ENCODE measurements at regions not wholly inside any gene's neighbourhood (a gene's known extent, or its start where the extent isn't known, plus 50 kb on each side); places are given as distances from the start of the nearest gene placed in this dataset.

DNA sequence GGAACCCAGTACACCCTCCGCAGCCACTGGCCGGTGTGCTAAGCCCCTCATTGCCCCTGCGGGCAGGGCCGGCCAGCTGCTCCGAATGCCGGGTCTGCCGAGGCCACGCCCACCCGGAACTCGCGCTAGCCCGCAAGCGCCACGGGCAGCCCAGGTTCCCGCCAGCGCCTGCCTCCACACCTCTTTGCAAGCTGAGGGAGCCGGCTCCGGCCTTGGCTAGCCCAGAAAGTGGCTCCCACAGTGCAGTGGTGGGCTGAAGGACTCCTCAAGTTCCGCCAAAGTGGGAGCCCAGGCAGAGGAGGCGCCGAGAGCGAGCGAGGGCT, 81.4 kb upstream of the BCHE start (continued):
- TF ChIP-seq HDAC1 (IDR thresholded peaks at IDR 0.05) (peak in 1 of 2 experiments; percentile 78; a peak in 2 of 4 replicates), CXXC5 (CRISPR knock-in tag; IDR thresholded peaks at IDR 0.05) (peak; percentile 75), ELF2 (CRISPR knock-in tag; IDR thresholded peaks at IDR 0.05) (peak; percentile 87), BDP1 (IDR thresholded peaks at IDR 0.05; ENCODE audit: insufficient read depth, insufficient read length) (no peak), BRD9 (IDR thresholded peaks at IDR 0.05; ENCODE audit: low read depth, partially characterized antibody) (peak; percentile 9), TGIF2 (CRISPR knock-in tag; IDR thresholded peaks at IDR 0.05) (0 out of 2 replicates have a peak, but pooled peaks have one; percentile 23), SAFB (IDR thresholded peaks at IDR 0.05; ENCODE audit: borderline replicate concordance, low read depth, low read length) (peak; percentile 50), WHSC1 (IDR thresholded peaks at IDR 0.05; ENCODE audit: low read length) (no peak), EP400 (IDR thresholded peaks at IDR 0.05) (peak; percentile 71; the same call in 1 of the 2 replicates), NR3C1 (CRISPR knock-in tag; IDR thresholded peaks at IDR 0.05) (peak; percentile 26; the same call in 1 of the 2 replicates), ZFX (CRISPR knock-in tag; IDR thresholded peaks at IDR 0.05) (peak; percentile 50)
- TF ChIP-seq, protein P1, sequence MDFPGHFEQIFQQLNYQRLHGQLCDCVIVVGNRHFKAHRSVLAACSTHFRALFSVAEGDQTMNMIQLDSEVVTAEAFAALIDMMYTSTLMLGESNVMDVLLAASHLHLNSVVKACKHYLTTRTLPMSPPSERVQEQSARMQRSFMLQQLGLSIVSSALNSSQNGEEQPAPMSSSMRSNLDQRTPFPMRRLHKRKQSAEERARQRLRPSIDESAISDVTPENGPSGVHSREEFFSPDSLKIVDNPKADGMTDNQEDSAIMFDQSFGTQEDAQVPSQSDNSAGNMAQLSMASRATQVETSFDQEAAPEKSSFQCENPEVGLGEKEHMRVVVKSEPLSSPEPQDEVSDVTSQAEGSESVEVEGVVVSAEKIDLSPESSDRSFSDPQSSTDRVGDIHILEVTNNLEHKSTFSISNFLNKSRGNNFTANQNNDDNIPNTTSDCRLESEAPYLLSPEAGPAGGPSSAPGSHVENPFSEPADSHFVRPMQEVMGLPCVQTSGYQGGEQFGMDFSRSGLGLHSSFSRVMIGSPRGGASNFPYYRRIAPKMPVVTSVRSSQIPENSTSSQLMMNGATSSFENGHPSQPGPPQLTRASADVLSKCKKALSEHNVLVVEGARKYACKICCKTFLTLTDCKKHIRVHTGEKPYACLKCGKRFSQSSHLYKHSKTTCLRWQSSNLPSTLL (IDR thresholded peaks at IDR 0.05), result no peak
- TF ChIP-seq, protein P2, sequence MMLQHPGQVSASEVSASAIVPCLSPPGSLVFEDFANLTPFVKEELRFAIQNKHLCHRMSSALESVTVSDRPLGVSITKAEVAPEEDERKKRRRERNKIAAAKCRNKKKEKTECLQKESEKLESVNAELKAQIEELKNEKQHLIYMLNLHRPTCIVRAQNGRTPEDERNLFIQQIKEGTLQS (IDR thresholded peaks at IDR 0.05), result no peak
- TF ChIP-seq, protein P2 (CRISPR knock-in tag; conservative IDR thresholded peaks at IDR 0.05), result no peak
- TF ChIP-seq, protein P3, sequence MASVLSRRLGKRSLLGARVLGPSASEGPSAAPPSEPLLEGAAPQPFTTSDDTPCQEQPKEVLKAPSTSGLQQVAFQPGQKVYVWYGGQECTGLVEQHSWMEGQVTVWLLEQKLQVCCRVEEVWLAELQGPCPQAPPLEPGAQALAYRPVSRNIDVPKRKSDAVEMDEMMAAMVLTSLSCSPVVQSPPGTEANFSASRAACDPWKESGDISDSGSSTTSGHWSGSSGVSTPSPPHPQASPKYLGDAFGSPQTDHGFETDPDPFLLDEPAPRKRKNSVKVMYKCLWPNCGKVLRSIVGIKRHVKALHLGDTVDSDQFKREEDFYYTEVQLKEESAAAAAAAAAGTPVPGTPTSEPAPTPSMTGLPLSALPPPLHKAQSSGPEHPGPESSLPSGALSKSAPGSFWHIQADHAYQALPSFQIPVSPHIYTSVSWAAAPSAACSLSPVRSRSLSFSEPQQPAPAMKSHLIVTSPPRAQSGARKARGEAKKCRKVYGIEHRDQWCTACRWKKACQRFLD (CRISPR knock-in tag; IDR thresholded peaks at IDR 0.05), result no peak; the same call in 1 of the 2 replicates
- TF ChIP-seq, protein P4, sequence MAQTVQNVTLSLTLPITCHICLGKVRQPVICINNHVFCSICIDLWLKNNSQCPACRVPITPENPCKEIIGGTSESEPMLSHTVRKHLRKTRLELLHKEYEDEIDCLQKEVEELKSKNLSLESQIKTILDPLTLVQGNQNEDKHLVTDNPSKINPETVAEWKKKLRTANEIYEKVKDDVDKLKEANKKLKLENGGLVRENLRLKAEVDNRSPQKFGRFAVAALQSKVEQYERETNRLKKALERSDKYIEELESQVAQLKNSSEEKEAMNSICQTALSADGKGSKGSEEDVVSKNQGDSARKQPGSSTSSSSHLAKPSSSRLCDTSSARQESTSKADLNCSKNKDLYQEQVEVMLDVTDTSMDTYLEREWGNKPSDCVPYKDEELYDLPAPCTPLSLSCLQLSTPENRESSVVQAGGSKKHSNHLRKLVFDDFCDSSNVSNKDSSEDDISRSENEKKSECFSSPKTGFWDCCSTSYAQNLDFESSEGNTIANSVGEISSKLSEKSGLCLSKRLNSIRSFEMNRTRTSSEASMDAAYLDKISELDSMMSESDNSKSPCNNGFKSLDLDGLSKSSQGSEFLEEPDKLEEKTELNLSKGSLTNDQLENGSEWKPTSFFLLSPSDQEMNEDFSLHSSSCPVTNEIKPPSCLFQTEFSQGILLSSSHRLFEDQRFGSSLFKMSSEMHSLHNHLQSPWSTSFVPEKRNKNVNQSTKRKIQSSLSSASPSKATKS (CRISPR knock-in tag; IDR thresholded peaks at IDR 0.05), result no peak
- TF ChIP-seq, protein P5, sequence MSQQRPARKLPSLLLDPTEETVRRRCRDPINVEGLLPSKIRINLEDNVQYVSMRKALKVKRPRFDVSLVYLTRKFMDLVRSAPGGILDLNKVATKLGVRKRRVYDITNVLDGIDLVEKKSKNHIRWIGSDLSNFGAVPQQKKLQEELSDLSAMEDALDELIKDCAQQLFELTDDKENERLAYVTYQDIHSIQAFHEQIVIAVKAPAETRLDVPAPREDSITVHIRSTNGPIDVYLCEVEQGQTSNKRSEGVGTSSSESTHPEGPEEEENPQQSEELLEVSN (IDR thresholded peaks at IDR 0.05; ENCODE audit: borderline replicate concordance in 1 of 2, extremely low read depth in 1 of 2, insufficient read depth in 1 of 2, insufficient read length in 1 of 2, low read depth in 1 of 2, low read length in 1 of 2, poor library complexity in 1 of 2, severe bottlenecking in 1 of 2), result peak; percentile 79 to 95
- TF ChIP-seq, protein P6, sequence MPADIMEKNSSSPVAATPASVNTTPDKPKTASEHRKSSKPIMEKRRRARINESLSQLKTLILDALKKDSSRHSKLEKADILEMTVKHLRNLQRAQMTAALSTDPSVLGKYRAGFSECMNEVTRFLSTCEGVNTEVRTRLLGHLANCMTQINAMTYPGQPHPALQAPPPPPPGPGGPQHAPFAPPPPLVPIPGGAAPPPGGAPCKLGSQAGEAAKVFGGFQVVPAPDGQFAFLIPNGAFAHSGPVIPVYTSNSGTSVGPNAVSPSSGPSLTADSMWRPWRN (IDR thresholded peaks at IDR 0.05; ENCODE audit: low read depth), result no peak
- TF ChIP-seq, protein P7, sequence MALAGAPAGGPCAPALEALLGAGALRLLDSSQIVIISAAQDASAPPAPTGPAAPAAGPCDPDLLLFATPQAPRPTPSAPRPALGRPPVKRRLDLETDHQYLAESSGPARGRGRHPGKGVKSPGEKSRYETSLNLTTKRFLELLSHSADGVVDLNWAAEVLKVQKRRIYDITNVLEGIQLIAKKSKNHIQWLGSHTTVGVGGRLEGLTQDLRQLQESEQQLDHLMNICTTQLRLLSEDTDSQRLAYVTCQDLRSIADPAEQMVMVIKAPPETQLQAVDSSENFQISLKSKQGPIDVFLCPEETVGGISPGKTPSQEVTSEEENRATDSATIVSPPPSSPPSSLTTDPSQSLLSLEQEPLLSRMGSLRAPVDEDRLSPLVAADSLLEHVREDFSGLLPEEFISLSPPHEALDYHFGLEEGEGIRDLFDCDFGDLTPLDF (CRISPR knock-in tag; IDR thresholded peaks at IDR 0.05), result peak; percentile 69; the same call in 1 of the 2 replicates

All from K562 (cell line).